ENCODE measurements at regions not wholly inside any gene's neighbourhood (a gene's known extent, or its start where the extent isn't known, plus 50 kb on each side); places are given as distances from the start of the nearest gene placed in this dataset.
A peak's percentile ranks its signal among the peaks of the same experiment; 100 is the strongest.

- WGBS: 72% methylated on average over 2 of the region's 2 CpGs
- intact Hi-C loops (cut with DNase I): no loop called here
Measured at GRCh38 chr1:114262337-114262736, 108.7 kb upstream of the SYT6 start.

GRCh38 chr1:114260805-114261484 is 107.3 kb upstream of the SYT6 start:
- no peak for DNase-seq
- H3K9me3 ChIP-seq (ENCODE audit: control insufficient read depth, low read length): no peaks in the 10 kb centered on the region
- intact Hi-C loops (cut with DNase I): no loop called here
- no peak overlapping the region for H3K4me3 ChIP-seq (ENCODE audit: low read length)
- no peaks in the 10 kb centered on the region for H3K27me3 ChIP-seq (ENCODE audit: control insufficient read depth, insufficient read depth)
- 66% methylated on average over 6 of the region's 6 CpGs for WGBS
- ATAC-seq: no peak
- no peak overlapping the region for H3K27ac ChIP-seq (ENCODE audit: low read length)
- peaks cover 2% of the 10 kb centered on the region for H3K4me1 ChIP-seq (ENCODE audit: control insufficient read depth, insufficient read depth, low read length)

More at GRCh38 chr1:114262337-114262736, 108.7 kb upstream of the SYT6 start:
- Histone ChIP-seq H3K4me3 (ENCODE audit: low read length) (no peak overlapping the region), H3K27me3 (ENCODE audit: control insufficient read depth, insufficient read depth) (no peaks in the 10 kb centered on the region), H3K27ac (ENCODE audit: low read length) (no peak overlapping the region), H3K4me1 (ENCODE audit: control insufficient read depth, insufficient read depth, low read length) (peaks cover 2% of the 10 kb centered on the region), H3K9me3 (ENCODE audit: control insufficient read depth, low read length) (no peaks in the 10 kb centered on the region)
- DNase-seq: no peak
- no peak for ATAC-seq

- peaks cover 2% of the 10 kb centered on the region for H3K4me1 ChIP-seq (ENCODE audit: control insufficient read depth, insufficient read depth, low read length)
- 28% methylated on average over 2 of the region's 2 CpGs for WGBS
- DNase-seq: no peak
- H3K4me3 ChIP-seq (ENCODE audit: low read length): no peak overlapping the region
- H3K9me3 ChIP-seq (ENCODE audit: control insufficient read depth, low read length): no peaks in the 10 kb centered on the region
- H3K27ac ChIP-seq (ENCODE audit: low read length): peak overlapping the region; percentile 86
- intact Hi-C loops (cut with DNase I): no loop called here
- no peaks in the 10 kb centered on the region for H3K27me3 ChIP-seq (ENCODE audit: control insufficient read depth, insufficient read depth)
- ATAC-seq: peak; percentile 77 to 83
Measured at GRCh38 chr1:114259511-114260160, 106.0 kb upstream of the SYT6 start.

- no peaks in the 10 kb centered on the region for H3K27me3 ChIP-seq (ENCODE audit: control insufficient read depth, insufficient read depth)
- intact Hi-C loops (cut with DNase I): no loop called here
- 50% methylated on average over 4 of the region's 4 CpGs for WGBS
- DNase-seq (no peak), ATAC-seq (no peak)
- H3K4me1 ChIP-seq (ENCODE audit: control insufficient read depth, insufficient read depth, low read length): peaks cover 2% of the 10 kb centered on the region
- no peak overlapping the region for H3K27ac ChIP-seq (ENCODE audit: low read length)
- no peak overlapping the region for H3K4me3 ChIP-seq (ENCODE audit: low read length)
- H3K9me3 ChIP-seq (ENCODE audit: control insufficient read depth, low read length): no peaks in the 10 kb centered on the region
Measured at GRCh38 chr1:114258633-114259032, 105.0 kb upstream of the SYT6 start.

GRCh38 chr1:114258074-114258473 is 104.4 kb upstream of the SYT6 start:
- DNase-seq (no peak), ATAC-seq (no peak)
- intact Hi-C loops (cut with DNase I): no loop called here
- Histone ChIP-seq H3K27ac (ENCODE audit: low read length) (no peak overlapping the region), H3K4me1 (ENCODE audit: control insufficient read depth, insufficient read depth, low read length) (peaks cover 2% of the 10 kb centered on the region), H3K4me3 (ENCODE audit: low read length) (no peak overlapping the region), H3K27me3 (ENCODE audit: control insufficient read depth, insufficient read depth) (no peaks in the 10 kb centered on the region), H3K9me3 (ENCODE audit: control insufficient read depth, low read length) (no peaks in the 10 kb centered on the region)
- 90% methylated on average over 3 of the region's 3 CpGs for WGBS

- DNase-seq (no peak), ATAC-seq (no peak)
- WGBS: 96% methylated on average over 1 of the region's 1 CpG
- H3K4me1 ChIP-seq (ENCODE audit: control insufficient read depth, insufficient read depth, low read length): peaks cover 2% of the 10 kb centered on the region
- intact Hi-C loops (cut with DNase I): no loop called here
- no peak overlapping the region for H3K4me3 ChIP-seq (ENCODE audit: low read length)
- no peak overlapping the region for H3K27ac ChIP-seq (ENCODE audit: low read length)
- no peaks in the 10 kb centered on the region for H3K27me3 ChIP-seq (ENCODE audit: control insufficient read depth, insufficient read depth)
- no peaks in the 10 kb centered on the region for H3K9me3 ChIP-seq (ENCODE audit: control insufficient read depth, low read length)
Measured at GRCh38 chr1:114257554-114257953, 103.9 kb upstream of the SYT6 start.

GRCh38 chr1:114253900-114254299 is 100.2 kb upstream of the SYT6 start:
- WGBS: 87% methylated on average over 1 of the region's 1 CpG
- no peak for DNase-seq
- H3K27me3 ChIP-seq (ENCODE audit: control insufficient read depth, insufficient read depth): no peaks in the 10 kb centered on the region
- no peak overlapping the region for H3K4me3 ChIP-seq (ENCODE audit: low read length)
- no peak overlapping the region for H3K27ac ChIP-seq (ENCODE audit: low read length)
- no peaks in the 10 kb centered on the region for H3K9me3 ChIP-seq (ENCODE audit: control insufficient read depth, low read length)
- intact Hi-C loops (cut with DNase I): no loop called here
- no peak for ATAC-seq
- H3K4me1 ChIP-seq (ENCODE audit: control insufficient read depth, insufficient read depth, low read length): no peaks in the 10 kb centered on the region

- Histone ChIP-seq H3K4me1 (ENCODE audit: control insufficient read depth, insufficient read depth, low read length) (no peaks in the 10 kb centered on the region), H3K4me3 (ENCODE audit: low read length) (no peak overlapping the region), H3K27me3 (ENCODE audit: control insufficient read depth, insufficient read depth) (no peaks in the 10 kb centered on the region), H3K27ac (ENCODE audit: low read length) (no peak overlapping the region), H3K9me3 (ENCODE audit: control insufficient read depth, low read length) (no peaks in the 10 kb centered on the region)
- DNase-seq (no peak), ATAC-seq (peak; percentile 52 to 58)
- 77% methylated on average over 4 of the region's 4 CpGs for WGBS
- intact Hi-C loops (cut with DNase I): no loop called here
Measured at GRCh38 chr1:114251573-114251939, 97.9 kb upstream of the SYT6 start.

GRCh38 chr1:114250683-114251572 is 97.3 kb upstream of the SYT6 start:
- Histone ChIP-seq H3K4me1 (ENCODE audit: control insufficient read depth, insufficient read depth, low read length) (no peaks in the 10 kb centered on the region), H3K9me3 (ENCODE audit: control insufficient read depth, low read length) (no peaks in the 10 kb centered on the region), H3K27me3 (ENCODE audit: control insufficient read depth, insufficient read depth) (no peaks in the 10 kb centered on the region), H3K27ac (ENCODE audit: low read length) (peak overlapping the region; percentile 30), H3K4me3 (ENCODE audit: low read length) (no peak overlapping the region)
- DNase-seq (peak; percentile 23 to 54 (median 50)), ATAC-seq (peak; percentile 92 to 96)
- 60% methylated on average over 12 of the region's 12 CpGs for WGBS
- intact Hi-C loops (cut with DNase I): no loop called here

GRCh38 chr1:114249691-114250090 is 96.0 kb upstream of the SYT6 start:
- DNase-seq (no peak), ATAC-seq (no peak)
- intact Hi-C loops (cut with DNase I): no loop called here
- Histone ChIP-seq H3K9me3 (ENCODE audit: control insufficient read depth, low read length) (no peaks in the 10 kb centered on the region), H3K4me3 (ENCODE audit: low read length) (no peak overlapping the region), H3K27me3 (ENCODE audit: control insufficient read depth, insufficient read depth) (no peaks in the 10 kb centered on the region), H3K4me1 (ENCODE audit: control insufficient read depth, insufficient read depth, low read length) (no peaks in the 10 kb centered on the region), H3K27ac (ENCODE audit: low read length) (no peak overlapping the region)
- 81% methylated on average over 10 of the region's 10 CpGs for WGBS

GRCh38 chr1:114248162-114248561 is 94.5 kb upstream of the SYT6 start:
- 90% methylated on average over 3 of the region's 3 CpGs for WGBS
- no peak overlapping the region for H3K4me3 ChIP-seq (ENCODE audit: low read length)
- H3K9me3 ChIP-seq (ENCODE audit: control insufficient read depth, low read length): no peaks in the 10 kb centered on the region
- H3K4me1 ChIP-seq (ENCODE audit: control insufficient read depth, insufficient read depth, low read length): no peaks in the 10 kb centered on the region
- DNase-seq: no peak
- intact Hi-C loops (cut with DNase I): no loop called here
- no peaks in the 10 kb centered on the region for H3K27me3 ChIP-seq (ENCODE audit: control insufficient read depth, insufficient read depth)
- ATAC-seq: no peak
- no peak overlapping the region for H3K27ac ChIP-seq (ENCODE audit: low read length)
